ENCODE measurements at regions not wholly inside any gene's neighbourhood (a gene's known extent, or its start where the extent isn't known, plus 50 kb on each side); places are given as distances from the start of the nearest gene placed in this dataset.

GRCh38 chr6:155578251-155578650 lies 122.6 kb upstream of the NOX3 start:
- TF ChIP-seq, protein P1, sequence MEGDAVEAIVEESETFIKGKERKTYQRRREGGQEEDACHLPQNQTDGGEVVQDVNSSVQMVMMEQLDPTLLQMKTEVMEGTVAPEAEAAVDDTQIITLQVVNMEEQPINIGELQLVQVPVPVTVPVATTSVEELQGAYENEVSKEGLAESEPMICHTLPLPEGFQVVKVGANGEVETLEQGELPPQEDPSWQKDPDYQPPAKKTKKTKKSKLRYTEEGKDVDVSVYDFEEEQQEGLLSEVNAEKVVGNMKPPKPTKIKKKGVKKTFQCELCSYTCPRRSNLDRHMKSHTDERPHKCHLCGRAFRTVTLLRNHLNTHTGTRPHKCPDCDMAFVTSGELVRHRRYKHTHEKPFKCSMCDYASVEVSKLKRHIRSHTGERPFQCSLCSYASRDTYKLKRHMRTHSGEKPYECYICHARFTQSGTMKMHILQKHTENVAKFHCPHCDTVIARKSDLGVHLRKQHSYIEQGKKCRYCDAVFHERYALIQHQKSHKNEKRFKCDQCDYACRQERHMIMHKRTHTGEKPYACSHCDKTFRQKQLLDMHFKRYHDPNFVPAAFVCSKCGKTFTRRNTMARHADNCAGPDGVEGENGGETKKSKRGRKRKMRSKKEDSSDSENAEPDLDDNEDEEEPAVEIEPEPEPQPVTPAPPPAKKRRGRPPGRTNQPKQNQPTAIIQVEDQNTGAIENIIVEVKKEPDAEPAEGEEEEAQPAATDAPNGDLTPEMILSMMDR (IDR thresholded peaks at IDR 0.05; ENCODE audit: insufficient read depth, low read depth, low read length, missing control alignments) = no peak
- no peak for DNase-seq (ENCODE audit: low read depth)
- no peak overlapping the region for H3K4me3 ChIP-seq (ENCODE audit: low read length)

GRCh38 chr6:155561966-155562364 lies 106.3 kb upstream of the NOX3 start:
- TF ChIP-seq, protein P1 (IDR thresholded peaks at IDR 0.05; ENCODE audit: insufficient read depth, low read depth, low read length, missing control alignments) = no peak
- no peak overlapping the region for H3K4me3 ChIP-seq (ENCODE audit: low read length)
- DNase-seq (ENCODE audit: low read depth) = no peak

DNA sequence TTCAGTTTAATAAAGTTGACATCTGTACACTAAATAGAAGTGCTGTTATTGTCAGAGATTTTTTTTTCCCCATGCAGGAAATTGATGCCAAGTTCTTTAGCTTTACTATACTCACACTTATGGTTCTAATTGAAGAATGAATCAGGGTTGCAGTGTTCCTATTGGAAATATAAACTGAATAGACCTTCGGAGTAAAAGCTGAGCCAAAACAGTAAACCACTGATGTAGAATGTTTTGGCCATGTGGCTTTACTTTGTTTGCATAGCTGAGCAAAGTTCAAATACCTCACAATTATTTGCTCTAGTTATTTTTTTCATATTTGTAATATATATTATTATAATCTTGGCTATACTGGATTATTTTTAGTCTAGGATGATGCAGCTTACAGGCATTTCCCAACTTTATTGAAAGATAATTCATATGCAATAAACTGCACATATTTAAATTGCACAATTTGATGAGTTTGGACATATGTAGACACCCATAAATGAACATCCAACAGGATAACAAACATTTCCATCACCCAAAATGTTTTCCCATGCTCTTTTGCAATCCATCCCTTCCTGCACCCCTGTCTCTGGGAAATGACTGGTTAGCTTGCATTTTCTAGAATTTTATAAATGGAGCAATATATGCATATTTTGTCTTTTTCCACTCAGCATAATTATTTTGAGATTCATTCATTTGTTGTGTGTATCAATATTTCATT lies 105.8 kb upstream of the NOX3 start:
- TF ChIP-seq, protein P1 (IDR thresholded peaks at IDR 0.05; ENCODE audit: insufficient read depth, low read depth, low read length, missing control alignments) = no peak
- no peak overlapping the region for H3K4me3 ChIP-seq (ENCODE audit: low read length)
- DNase-seq (ENCODE audit: low read depth) = no peak

- no peak overlapping the region for H3K4me3 ChIP-seq (ENCODE audit: low read length)
- no peak for DNase-seq (ENCODE audit: low read depth)
These were observed 94.3 kb upstream of the NOX3 start for GRCh38 chr6:155549928-155550327.

GRCh38 chr6:155549028-155549798 lies 93.6 kb upstream of the NOX3 start:
- TF ChIP-seq, protein P1 (IDR thresholded peaks at IDR 0.05; ENCODE audit: insufficient read depth, low read depth, low read length, missing control alignments) = no peak
- DNase-seq (ENCODE audit: low read depth) = no peak
- no peak overlapping the region for H3K4me3 ChIP-seq (ENCODE audit: low read length)

More at GRCh38 chr6:155549928-155550327, 94.3 kb upstream of the NOX3 start:
- TF ChIP-seq, protein P1 (IDR thresholded peaks at IDR 0.05; ENCODE audit: insufficient read depth, low read depth, low read length, missing control alignments) = no peak

DNA sequence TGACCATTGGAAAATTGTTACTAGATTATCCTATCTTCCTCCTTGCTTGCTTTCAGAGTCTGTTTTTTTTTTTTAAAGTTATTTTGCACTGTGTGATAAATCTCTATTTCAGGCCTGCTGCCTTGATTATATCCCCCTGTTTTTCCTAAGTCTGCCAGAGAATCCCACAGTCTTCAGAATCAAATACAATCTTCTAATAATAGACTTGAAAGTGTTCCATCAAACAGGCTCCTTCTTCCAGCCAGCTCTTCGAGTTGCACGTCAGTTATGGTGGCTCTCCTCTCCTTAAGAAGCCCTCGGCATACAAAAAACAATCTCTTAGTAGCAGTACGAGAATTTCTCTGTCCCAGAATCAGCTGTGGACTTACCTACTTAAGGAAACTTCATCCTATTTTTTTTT lies 92.9 kb upstream of the NOX3 start:
- TF ChIP-seq, protein P1 (IDR thresholded peaks at IDR 0.05; ENCODE audit: insufficient read depth, low read depth, low read length, missing control alignments) = no peak
- no peak for DNase-seq (ENCODE audit: low read depth)
- no peak overlapping the region for H3K4me3 ChIP-seq (ENCODE audit: low read length)
